Heart right ventricle (tissue), 16 donors: ENCODE measurements at regions not wholly inside any gene's neighbourhood (a gene's known extent, or its start where the extent isn't known, plus 50 kb on each side); places are given as distances from the start of the nearest gene placed in this dataset.

Source experiments
- ATAC-seq, 8 donors: fragments of 200-7000 bp; cut with Tn5 transposase; one replicate each; pipeline ENCODE4 v1.9.1; 2020; ENCODE audit warnings: mild to moderate bottlenecking in 8 of 8, moderate library complexity in 8 of 8, moderate number of reproducible peaks in 1 of 8
- DNase-seq, 2 donors: peaks; one replicate each; pipeline ENCODE4 v3.0.0-alpha.2; 2020
- H3K27ac ChIP-seq, 10 donors: fragments of 200-600 bp; sonication (generic) in 2 of 10; one replicate each; pipeline versions ENCODE4 v1.5.0 to v1.8.0; 2020 to 2022; ENCODE audit warnings: mild to moderate bottlenecking in 3 of 10
- H3K27me3 ChIP-seq, 7 donors: fragments of 200-600 bp; one replicate each; pipeline ENCODE4 v1.8.0; 2021 to 2022; ENCODE audit warnings: mild to moderate bottlenecking in 2 of 7
- H3K36me3 ChIP-seq, 9 donors: fragments of 200-600 bp; sonication (generic) in 1 of 9; one replicate each; pipeline versions ENCODE4 v1.5.0 to v1.8.0; 2020 to 2022; ENCODE audit warnings: mild to moderate bottlenecking in 2 of 9
- H3K4me1 ChIP-seq, 9 donors: fragments of 200-600 bp; sonication (generic) in 1 of 9; one replicate each; pipeline versions ENCODE4 v1.5.0 to v1.8.0; 2020 to 2022; ENCODE audit warnings: mild to moderate bottlenecking in 4 of 9
- H3K4me3 ChIP-seq, 10 donors: fragments of 200-600 bp; sonication (generic) in 2 of 10; one replicate each; pipeline versions ENCODE4 v1.5.0 to v1.8.0; 2020 to 2022; ENCODE audit warnings: mild to moderate bottlenecking in 7 of 10, moderate library complexity in 2 of 10
- H3K9me3 ChIP-seq, 11 donors: fragments of 200-600 bp in 10 of 11; sonication (generic) in 2 of 11; one replicate each; pipeline versions ENCODE4 v1.5.0 to v1.8.0; 2013 to 2022; ENCODE audit warnings: mild to moderate bottlenecking in 2 of 11, control low read depth in 1 of 11, moderate library complexity in 1 of 11
- CTCF ChIP-seq, 9 donors: fragments of 200-600 bp; sonication (generic) in 2 of 9; IDR thresholded peaks; one replicate each; pipeline versions ENCODE4 v1.5.0 to v1.8.0; 2021 to 2022; ENCODE audit warnings: antibody characterized with exemption in 9 of 9, mild to moderate bottlenecking in 5 of 9, moderate library complexity in 1 of 9
- WGBS, 2 donors: extraction: QIAGEN DNeasy Blood & Tissue Kit; methylation state at CpG; one replicate each; pipeline ENCODE4 v1.1.7; 2013; ENCODE audit warnings: inconsistent platforms in 1 of 2; 5-methylcytosine and 5-hydroxymethylcytosine counted together
- intact Hi-C, 10 donors: fragments of 100-400 bp; cut with DNase I; formaldehyde crosslinking; loops; one replicate each; pipeline versions ENCODE4 v1.11.1 to v1.14.2; 2022
- donor health status: Arrhythmogenic right ventricular cardiomyopathy.
- donor health status: ischemic (EF 13 %, LVEDD 7.1; RV severe dilation, severe dysfunction).
- donor health status: healthy with polysubstance abuse.
- donor health status: DM: no; HTN: yes; CAD: no.
- donor health status: DM: no; HTN: no; CAD: no.
- donor health status: ischemic (EF 25% LVEDD 6.9; RV normal size, moderate dysfunction).
- donor health status: ischemic (EF 25% LVEDD 5.7; RV mildly dilated, moderate dysfunction).
- donor health status: healthy.
- donor health status: DM: yes; HTN: yes; CAD: no.
- donor health status: Ischemic cardiomyopathy.
- donor health status: ischemic (EF 35%, LVEDD 5.7; RV mildly dilated, moderate dysfunction).
- donor health status: nonischemic (EF 11% LVEDD 7.7; RV severe dilation, severe dysfunction).
- donor health status: DM: yes; HTN: yes; CAD: no.
- donor health status: PGD.
- donor health status: ischemic (EF 29% LVEDD 5.4; RV normal size, mild dysfunction).
- donor health status: nonischemic (EF 23%, LVEDD 6.1; RV moderate dilation, normal function).

GRCh38 chr11:86136538-86136937 lies 67.7 kb upstream of the PICALM start:
- no peaks in the 10 kb centered on the region for H3K9me3 ChIP-seq
- H3K4me1 ChIP-seq: peaks cover 0 to 73% (median 0%) of the 10 kb centered on the region in 9 donors
- 58 to 87% methylated on average over 2 of the region's 2 CpGs for WGBS, 2 donors
- intact Hi-C loops: no loop called here
- ATAC-seq (no peak), DNase-seq (no peak)
- H3K4me3 ChIP-seq: no peak overlapping the region
- no peaks in the 10 kb centered on the region for H3K27me3 ChIP-seq
- no peaks in the 10 kb centered on the region for H3K36me3 ChIP-seq
- TF ChIP-seq CTCF (IDR thresholded peaks at IDR 0.05): no peak
- H3K27ac ChIP-seq: peak overlapping the region in 2 of 10 donors; percentile 38 to 45

- H3K4me3 ChIP-seq: no peak overlapping the region
- TF ChIP-seq CTCF (IDR thresholded peaks at IDR 0.05): no peak
- H3K27ac ChIP-seq: peak overlapping the region in 1 of 10 donors; percentile 77
- intact Hi-C loops: no loop called here
- H3K9me3 ChIP-seq: no peaks in the 10 kb centered on the region
- H3K4me1 ChIP-seq: peaks cover 0 to 61% (median 0%) of the 10 kb centered on the region in 9 donors
- WGBS, 2 donors: 97 to 100% methylated on average over 1 of the region's 1 CpG
- H3K27me3 ChIP-seq: no peaks in the 10 kb centered on the region
- no peaks in the 10 kb centered on the region for H3K36me3 ChIP-seq
- ATAC-seq: no peak
- DNase-seq: no peak
These were observed 66.4 kb upstream of the PICALM start for GRCh38 chr11:86135319-86135714.

- intact Hi-C loops: no loop called here
- Histone ChIP-seq H3K27me3 (no peaks in the 10 kb centered on the region), H3K36me3 (no peaks in the 10 kb centered on the region), H3K4me1 (peaks cover 0 to 55% (median 0%) of the 10 kb centered on the region in 9 donors), H3K9me3 (no peaks in the 10 kb centered on the region), H3K4me3 (no peak overlapping the region), H3K27ac (peak overlapping the region in 1 of 10 donors; percentile 77)
- no peak for DNase-seq
- TF ChIP-seq CTCF (IDR thresholded peaks at IDR 0.05): no peak
- peak in 5 of 8 donors; percentile 33 to 91 (median 44) for ATAC-seq
- WGBS, 2 donors: 65 to 72% methylated on average over 3 of the region's 3 CpGs
These were observed 65.9 kb upstream of the PICALM start for GRCh38 chr11:86134580-86135318.

GRCh38 chr11:86132667-86133249 lies 63.9 kb upstream of the PICALM start:
- Histone ChIP-seq H3K4me1 (peaks cover 0 to 37% (median 0%) of the 10 kb centered on the region in 9 donors), H3K36me3 (no peaks in the 10 kb centered on the region), H3K9me3 (no peaks in the 10 kb centered on the region), H3K27me3 (no peaks in the 10 kb centered on the region), H3K4me3 (no peak overlapping the region), H3K27ac (no peak overlapping the region)
- DNase-seq: no peak
- intact Hi-C loops: no loop called here
- no peak for ATAC-seq
- WGBS, 2 donors: 92 to 97% methylated on average over 7 of the region's 7 CpGs
- TF ChIP-seq CTCF (IDR thresholded peaks at IDR 0.05): no peak
